G401.6 (cell line): ENCODE measurements at regions not wholly inside any gene's neighbourhood (a gene's known extent, or its start where the extent isn't known, plus 50 kb on each side); places are given as distances from the start of the nearest gene placed in this dataset.

ENCODE experiments used
- FAIRE-seq: peaks from 2 replicates; lab custom pipeline; 2012; peaks lifted over from hg19 to GRCh38; lab: Jason Lieb, UNC

GRCh38 chr21:16587141-16587581 is 857.4 kb downstream of the USP25 start:
- FAIRE-seq, result peak; percentile 99

- no peak for FAIRE-seq
These were observed 858.0 kb downstream of the USP25 start for GRCh38 chr21:16587681-16588375.

- no peak for FAIRE-seq
These were observed 858.7 kb downstream of the USP25 start for GRCh38 chr21:16588433-16588860.

GRCh38 chr21:16589006-16589898 is 859.5 kb downstream of the USP25 start:
- FAIRE-seq, result no peak

- no peak for FAIRE-seq
These were observed 860.4 kb downstream of the USP25 start for GRCh38 chr21:16590186-16590585.

- FAIRE-seq, result no peak
These were observed 861.0 kb downstream of the USP25 start for GRCh38 chr21:16590641-16591292.

GRCh38 chr21:16592381-16592780 is 862.6 kb downstream of the USP25 start:
- no peak for FAIRE-seq

- peak; percentile 41 for FAIRE-seq
These were observed 864.4 kb downstream of the USP25 start for GRCh38 chr21:16594191-16594590.

GRCh38 chr21:16596369-16596768 is 866.6 kb downstream of the USP25 start:
- no peak for FAIRE-seq

GRCh38 chr21:16597753-16598152 is 868.0 kb downstream of the USP25 start:
- no peak for FAIRE-seq

- no peak for FAIRE-seq
These were observed 875.8 kb downstream of the USP25 start for GRCh38 chr21:16605597-16605996.

- FAIRE-seq, result peak; percentile 28
These were observed 876.5 kb downstream of the USP25 start for GRCh38 chr21:16606271-16606670.

GRCh38 chr21:16608209-16608830 is 878.5 kb downstream of the USP25 start:
- FAIRE-seq, result peak; percentile 79

GRCh38 chr21:16619281-16619680 is 889.5 kb downstream of the USP25 start:
- no peak for FAIRE-seq

- FAIRE-seq, result no peak
These were observed 891.1 kb downstream of the USP25 start for GRCh38 chr21:16620786-16621320.

GRCh38 chr21:16624479-16625118 is 888.2 kb upstream of the CXADR start:
- no peak for FAIRE-seq

GRCh38 chr21:16625491-16625890 is 887.4 kb upstream of the CXADR start:
- no peak for FAIRE-seq

- FAIRE-seq, result no peak
These were observed 878.9 kb upstream of the CXADR start for GRCh38 chr21:16633831-16634459.

GRCh38 chr21:16634515-16634914 is 878.3 kb upstream of the CXADR start:
- no peak for FAIRE-seq

GRCh38 chr21:16640297-16641027 is 872.4 kb upstream of the CXADR start:
- FAIRE-seq, result no peak
